ENCODE measurements at regions not wholly inside any gene's neighbourhood (a gene's known extent, or its start where the extent isn't known, plus 50 kb on each side); places are given as distances from the start of the nearest gene placed in this dataset.

- Histone ChIP-seq H3K27ac (ENCODE audit: insufficient read depth, low read depth, low read length) (no peak overlapping the region), H3K9ac (replicated peaks; ENCODE audit: extremely low read depth, insufficient read depth, low read length) (no peak overlapping the region), H3K9me1 (replicated peaks; ENCODE audit: control insufficient read depth, extremely low read depth, insufficient read depth, low read length) (no peaks in the 10 kb centered on the region), H3K36me3 (ENCODE audit: control insufficient read depth in 2 of 2, extremely low read depth in 1 of 2, insufficient read depth in 2 of 2, low read length in 2 of 2) (no peaks in the 10 kb centered on the region), H3K27me3 (ENCODE audit: control insufficient read depth in 2 of 2, insufficient read depth in 2 of 2, low read length in 2 of 2) (no peaks in the 10 kb centered on the region), H2AFZ (ENCODE audit: low read depth, low read length) (no peak overlapping the region), H3K9me3 (replicated peaks; ENCODE audit: control insufficient read depth, insufficient read depth, low read length) (peaks cover 4% of the 10 kb centered on the region), H3K4me1 (ENCODE audit: control insufficient read depth, extremely low read depth, insufficient read depth, low read length) (no peaks in the 10 kb centered on the region), H4K20me1 (replicated peaks; ENCODE audit: control insufficient read depth, extremely low read depth, insufficient read depth, low read length) (no peaks in the 10 kb centered on the region), H3K4me2 (ENCODE audit: insufficient read depth, low read length) (no peak overlapping the region), H3K79me2 (ENCODE audit: control insufficient read depth, insufficient read depth, low read length) (no peaks in the 10 kb centered on the region), H3K4me3 (replicated peaks in 1 of 3; ENCODE audit: insufficient read depth in 1 of 3, low read depth in 1 of 3, low read length in 3 of 3) (no peak overlapping the region)
- CTCF ChIA-PET = interaction anchor here (1.3 kb wide), 1 partner anchor 82 kb away, joined by 3 read pairs; no protein-coding TSS in a partner anchor
- no peak for DNase-seq (ENCODE audit: low read depth, low spot score)
- intact Hi-C loops (cut with micrococcal nuclease) = no loop called here
- dilution Hi-C loops (cut with MboI; ENCODE audit: extremely low pct_ligation_motif_present, low sequenced_read_pairs) = no loop called here
- TF ChIP-seq EZH2 (IDR thresholded peaks at IDR 0.05; ENCODE audit: borderline replicate concordance, low read depth, low read length, severe bottlenecking) (no peak), GATA2 (IDR thresholded peaks at IDR 0.05; ENCODE audit: insufficient read depth, insufficient read length, low read depth, low read length) (no peak), MYC (IDR thresholded peaks at IDR 0.05; ENCODE audit: low read depth, low read length) (no peak), JUN (IDR thresholded peaks at IDR 0.05; ENCODE audit: borderline replicate concordance, insufficient read depth, insufficient read length, low read depth) (no peak), FOS (IDR thresholded peaks at IDR 0.05; ENCODE audit: borderline replicate concordance, insufficient read depth, low read length) (no peak), POLR2AphosphoS5 (IDR thresholded peaks at IDR 0.05; ENCODE audit: insufficient read depth, low read depth, low read length) (no peak), POLR2A (IDR thresholded peaks at IDR 0.05; ENCODE audit: low read depth, low read length) (no peak), CTCF (IDR thresholded peaks at IDR 0.05; ENCODE audit: extremely low read depth in 1 of 2, insufficient read depth in 1 of 2, low read depth in 1 of 2, low read length in 2 of 2) (no peak), MAX (IDR thresholded peaks at IDR 0.05; ENCODE audit: insufficient read depth, insufficient read length) (no peak)
- BruUV-seq (replicated peaks) = no TSS peak
- POLR2A ChIA-PET = no interaction called here
- FAIRE-seq = no peak
Measured at GRCh38 chr9:81427870-81428269, 261.5 kb downstream of the TLE1 start.
